Hindlimb muscle (tissue), 1 donor: ENCODE measurements at regions not wholly inside any gene's neighbourhood (a gene's known extent, or its start where the extent isn't known, plus 50 kb on each side); places are given as distances from the start of the nearest gene placed in this dataset.
"Not testable (repeated sequence)": the region's sequence is repeated elsewhere in the genome, so short reads cannot be mapped to it uniquely, and the experiment has no call there.

ENCODE experiments used
- DNase-seq: peaks from one replicate; pipeline ENCODE4 v3.0.0-alpha.2; 2013

- no peak for DNase-seq
Observed at GRCh38 chr4:135434936-135435335, 1233.3 kb upstream of the PABPC4L start.

DNA sequence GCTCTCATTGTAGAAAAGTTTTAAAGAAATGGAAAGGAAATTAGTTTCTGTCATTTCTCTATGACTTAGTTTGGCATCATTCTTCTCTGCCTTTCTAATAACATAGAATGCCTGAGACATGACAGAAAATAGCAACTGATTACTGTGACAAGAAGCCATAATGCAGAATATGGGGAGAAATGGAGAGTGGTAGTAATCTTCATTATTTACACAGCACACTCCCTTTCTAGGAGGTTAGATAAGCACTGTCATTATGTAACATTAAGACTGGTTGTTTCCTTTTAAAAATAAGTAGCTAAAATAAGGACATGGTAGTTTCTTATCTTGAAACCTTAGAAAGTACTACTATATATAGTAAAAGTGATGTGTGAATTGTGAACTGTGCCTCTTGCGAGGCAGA lies 1227.9 kb upstream of the PABPC4L start:
- DNase-seq, result no peak

- DNase-seq, result no peak
Observed at GRCh38 chr4:135418353-135418752, 1216.8 kb upstream of the PABPC4L start.

GRCh38 chr4:135412213-135412612 lies 1210.6 kb upstream of the PABPC4L start:
- no peak for DNase-seq

DNA sequence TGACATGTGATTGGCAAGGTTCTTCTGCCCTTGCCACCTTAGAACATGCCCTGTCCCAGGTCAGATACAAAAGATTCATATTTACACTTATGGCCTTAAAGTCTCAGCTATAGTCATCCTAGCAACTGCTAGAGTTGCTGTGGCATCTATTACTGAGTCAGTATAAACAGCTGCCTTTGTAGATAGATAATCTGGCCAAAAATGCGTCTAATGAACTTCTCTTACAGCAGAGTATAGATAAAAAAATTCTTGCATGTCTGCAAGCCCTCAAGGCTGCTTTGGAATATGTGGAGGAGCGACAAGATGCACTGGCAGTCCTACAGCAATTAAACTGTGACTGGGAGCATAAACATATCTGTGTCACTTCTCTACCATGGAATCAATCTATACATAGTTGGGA lies 1209.7 kb upstream of the PABPC4L start:
- DNase-seq, result no peak

DNA sequence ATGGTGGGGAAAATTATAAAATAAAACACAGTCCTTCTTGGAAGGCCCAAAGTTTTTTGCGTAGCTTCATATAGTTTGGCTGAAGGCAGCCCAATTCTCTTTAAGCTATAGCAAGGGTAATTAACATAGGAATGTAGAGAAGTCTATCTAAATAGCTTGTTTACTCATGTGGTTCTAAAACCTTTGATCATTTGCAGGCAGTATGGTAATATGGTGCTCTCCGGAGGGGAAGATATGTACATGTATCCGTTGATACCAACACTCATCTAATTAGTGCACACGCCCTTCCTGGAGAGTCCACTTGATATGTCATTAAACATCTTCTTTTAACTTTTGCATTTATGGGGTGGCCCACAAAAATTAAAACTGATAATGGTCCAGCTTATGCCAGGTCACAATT lies 1207.7 kb upstream of the PABPC4L start:
- DNase-seq, result not testable (repeated sequence)

- DNase-seq, result no peak
Observed at GRCh38 chr4:135408109-135408508, 1206.5 kb upstream of the PABPC4L start.

DNA sequence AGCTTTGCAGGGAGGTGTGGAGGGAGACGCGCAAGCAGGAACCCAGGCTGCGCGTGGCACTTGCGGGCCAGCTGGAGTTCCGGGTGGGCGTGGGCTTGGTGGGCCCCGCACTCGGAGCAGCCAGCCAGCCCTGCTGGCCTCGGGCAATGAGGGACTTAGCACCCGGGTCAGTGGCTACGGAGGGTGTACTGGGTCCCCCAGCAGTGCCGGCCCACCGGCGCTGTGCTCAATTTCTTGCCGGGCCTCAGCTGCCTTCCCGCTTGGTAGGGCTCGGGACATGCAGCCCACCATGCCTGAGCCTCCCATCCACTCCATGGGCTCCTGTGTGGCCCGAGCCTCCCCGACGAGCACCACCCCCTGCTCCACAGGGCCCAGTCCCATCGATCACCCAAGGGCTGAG lies 1205.0 kb upstream of the PABPC4L start:
- DNase-seq, result not testable (repeated sequence)

- no peak for DNase-seq
Observed at GRCh38 chr4:135385830-135386581, 1184.4 kb upstream of the PABPC4L start.

GRCh38 chr4:135383356-135384288 lies 1182.0 kb upstream of the PABPC4L start:
- DNase-seq, result no peak

DNA sequence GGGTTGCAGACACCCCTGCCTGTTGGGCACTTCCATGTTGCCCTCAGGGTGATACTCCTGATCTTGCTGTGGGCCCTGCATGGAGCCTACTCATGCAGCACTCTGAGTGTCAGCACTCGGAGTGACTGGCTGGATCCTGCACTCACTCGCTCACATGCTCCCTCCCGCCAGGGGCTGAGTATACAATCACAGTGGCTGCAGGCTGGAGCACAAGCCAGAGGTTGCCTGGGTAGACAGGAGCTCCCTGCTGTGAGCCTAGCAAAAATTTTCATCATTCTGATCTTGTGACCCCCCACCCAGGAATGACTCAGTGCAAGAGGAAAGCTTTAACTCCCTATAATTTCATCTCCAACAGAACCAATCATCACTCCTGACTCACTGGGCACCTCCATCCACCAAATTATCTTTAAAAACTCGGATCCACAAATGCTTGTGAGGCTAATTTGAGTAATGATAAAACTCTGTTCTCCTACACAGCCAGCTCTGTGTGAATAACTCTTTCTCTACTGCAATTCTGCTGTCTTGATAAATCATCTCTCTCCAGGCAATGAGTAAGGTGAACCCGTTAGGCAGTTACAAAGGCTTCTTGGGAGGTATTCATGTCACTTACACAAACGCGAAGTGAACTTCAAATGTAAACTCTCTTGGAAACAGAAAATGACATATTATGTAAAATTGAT lies 1180.8 kb upstream of the PABPC4L start:
- DNase-seq, result no peak

- no peak for DNase-seq
Observed at GRCh38 chr4:135372131-135372530, 1170.5 kb upstream of the PABPC4L start.

DNA sequence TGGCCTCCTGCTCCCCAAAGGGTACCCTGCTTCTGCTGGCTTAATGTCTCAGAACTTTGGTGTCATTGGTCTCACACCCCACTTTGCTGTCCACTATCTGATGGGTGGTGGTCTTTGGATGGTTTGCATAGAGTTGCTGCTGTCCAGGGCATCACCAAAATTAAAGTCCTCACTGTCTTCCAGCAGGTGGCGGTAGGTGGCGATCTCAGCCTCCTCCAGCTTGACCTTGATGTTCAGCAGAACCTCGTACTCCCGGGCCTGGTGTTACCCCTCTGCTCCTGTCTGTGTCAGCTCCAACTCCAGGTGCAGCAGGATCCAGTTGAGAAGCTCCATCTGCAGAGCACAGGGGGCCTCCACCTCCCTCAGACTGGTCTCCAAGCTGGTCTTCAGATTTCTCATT lies 1169.5 kb upstream of the PABPC4L start:
- no peak for DNase-seq

- DNase-seq, result no peak
Observed at GRCh38 chr4:135368831-135369230, 1167.2 kb upstream of the PABPC4L start.

DNA sequence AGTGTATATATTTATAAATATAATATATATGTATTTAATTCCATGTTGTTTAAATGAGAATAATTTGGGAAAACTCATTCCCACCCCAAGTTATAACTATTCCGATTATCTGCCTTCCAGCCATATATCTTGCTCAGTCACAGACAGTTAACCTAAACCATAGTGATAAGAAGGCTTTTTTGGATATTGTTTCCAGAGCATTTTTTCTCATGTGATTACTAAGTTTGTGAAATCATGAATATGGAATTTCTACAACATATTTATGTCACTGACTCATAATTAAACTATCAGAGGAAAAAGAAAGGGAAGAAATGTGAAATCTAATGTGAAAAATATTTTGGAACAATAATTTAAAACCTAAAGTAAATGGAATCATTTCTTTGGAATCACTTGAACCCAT lies 1163.5 kb upstream of the PABPC4L start:
- DNase-seq, result no peak

GRCh38 chr4:135359128-135359527 lies 1157.5 kb upstream of the PABPC4L start:
- no peak for DNase-seq

- peak; percentile 23 for DNase-seq
Observed at GRCh38 chr4:135357091-135357490, 1155.5 kb upstream of the PABPC4L start.

DNA sequence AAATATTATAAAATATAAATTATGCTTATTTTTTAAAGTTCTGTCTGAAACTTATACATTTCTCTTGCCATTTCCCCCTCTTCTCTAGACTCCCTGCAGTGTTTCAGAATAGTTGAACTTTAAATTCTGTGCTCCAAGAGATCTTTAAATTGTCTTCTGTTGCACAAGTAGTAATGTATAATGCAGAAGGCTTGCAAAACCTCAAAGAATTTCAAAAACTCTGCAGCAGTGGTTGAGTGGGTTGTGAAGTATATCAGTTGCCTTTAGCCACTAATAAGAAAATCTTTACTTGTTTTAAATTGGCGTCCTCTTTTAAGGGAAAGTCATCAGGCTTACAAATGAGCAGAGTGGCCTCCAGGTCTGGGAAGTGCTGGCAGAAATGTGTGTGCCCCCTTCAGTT lies 1153.3 kb upstream of the PABPC4L start:
- DNase-seq, result no peak

DNA sequence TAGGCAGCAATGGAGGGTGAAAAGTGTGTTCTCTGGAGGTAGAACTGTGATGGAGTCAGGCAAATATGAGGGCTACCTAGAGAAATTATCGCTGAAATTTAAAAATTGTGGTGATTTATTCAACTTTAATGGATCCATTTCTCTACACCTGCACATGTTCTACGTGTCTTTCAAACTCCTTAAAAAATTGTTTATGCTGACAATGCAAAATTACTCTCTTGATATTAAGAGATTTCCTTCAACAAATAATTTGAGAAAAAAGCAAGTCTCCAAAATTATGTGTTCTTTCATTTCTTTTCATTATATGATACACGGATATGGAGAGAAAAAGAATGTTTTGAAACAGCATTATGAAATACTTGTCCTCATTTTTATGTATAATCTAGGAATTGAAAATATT lies 1151.4 kb upstream of the PABPC4L start:
- no peak for DNase-seq

DNA sequence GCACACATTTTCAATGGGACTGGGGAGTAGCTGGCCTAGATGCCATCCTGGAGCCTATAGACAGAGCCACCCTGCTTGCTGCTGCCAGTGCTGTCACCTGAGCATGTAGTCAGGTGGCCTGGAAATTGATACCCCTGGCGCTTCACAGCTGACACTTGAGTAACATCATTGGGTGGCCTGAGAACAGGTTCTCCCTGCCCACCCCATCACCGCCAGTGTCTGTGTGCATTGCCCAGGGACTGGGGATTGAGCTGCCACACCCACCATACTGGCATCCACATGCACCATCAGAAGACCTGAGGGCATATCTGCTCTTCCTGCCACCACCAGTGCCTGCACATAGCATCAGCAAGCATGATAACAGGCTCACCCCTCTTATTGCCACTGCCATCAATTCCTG lies 1142.9 kb upstream of the PABPC4L start:
- DNase-seq, result no peak

- DNase-seq, result no peak
Observed at GRCh38 chr4:135338181-135338580, 1136.6 kb upstream of the PABPC4L start.

GRCh38 chr4:135325264-135325663 lies 1123.7 kb upstream of the PABPC4L start:
- DNase-seq, result no peak

GRCh38 chr4:135319685-135320084 lies 1118.1 kb upstream of the PABPC4L start:
- no peak for DNase-seq
